Upper lobe of right lung (tissue), 1 donor: ENCODE measurements at regions not wholly inside any gene's neighbourhood (a gene's known extent, or its start where the extent isn't known, plus 50 kb on each side); places are given as distances from the start of the nearest gene placed in this dataset.
"Not testable (repeated sequence)": the region's sequence is repeated elsewhere in the genome, so short reads cannot be mapped to it uniquely, and the experiment has no call there.

ENCODE experiments used
- ATAC-seq: fragments of 200-7000 bp; cut with Tn5 transposase; one replicate; pipeline ENCODE4 v1.9.1; 2020; ENCODE audit warnings: mild to moderate bottlenecking, moderate library complexity
- DNase-seq: peaks from one replicate; pipeline ENCODE4 v3.0.0-alpha.2; 2020
- H3K27ac ChIP-seq: fragments of 200-600 bp; one replicate; pipeline ENCODE4 v1.8.0; 2022
- H3K27me3 ChIP-seq: fragments of 200-600 bp; one replicate; pipeline ENCODE4 v1.8.0; 2022; ENCODE audit warnings: mild to moderate bottlenecking
- H3K36me3 ChIP-seq: fragments of 200-600 bp; one replicate; pipeline ENCODE4 v1.8.0; 2022
- H3K4me1 ChIP-seq: fragments of 200-600 bp; one replicate; pipeline ENCODE4 v1.8.0; 2022
- H3K4me3 ChIP-seq: fragments of 200-600 bp; one replicate; pipeline ENCODE4 v1.8.0; 2022; ENCODE audit warnings: mild to moderate bottlenecking
- H3K9me3 ChIP-seq: fragments of 200-600 bp; one replicate; pipeline ENCODE4 v1.8.0; 2022
- CTCF ChIP-seq: fragments of 200-600 bp; IDR thresholded peaks from one replicate; pipeline ENCODE4 v1.8.0; 2022; ENCODE audit warnings: antibody characterized with exemption
- intact Hi-C: fragments of 100-400 bp; cut with DNase I; formaldehyde crosslinking; loops from one replicate; pipeline ENCODE4 v1.11.0; 2022
- donor health status: DM: no; HTN: yes; CAD: no; lungs with severe emphysema.

GRCh38 chr4:141871086-141871770 lies 234.8 kb downstream of the IL15 start:
- DNase-seq, result no peak
- ATAC-seq, result no peak
- H3K27ac ChIP-seq, result no peak overlapping the region
- intact Hi-C loops, result no loop called here
- H3K4me1 ChIP-seq, result no peaks in the 10 kb centered on the region
- no peaks in the 10 kb centered on the region for H3K9me3 ChIP-seq
- no peak overlapping the region for H3K4me3 ChIP-seq
- no peak for TF ChIP-seq CTCF
- no peaks in the 10 kb centered on the region for H3K36me3 ChIP-seq
- no peaks in the 10 kb centered on the region for H3K27me3 ChIP-seq

GRCh38 chr4:141882650-141883049 lies 246.3 kb downstream of the IL15 start:
- H3K4me1 ChIP-seq, ATAC-seq, H3K4me3 ChIP-seq, H3K36me3 ChIP-seq, H3K27ac ChIP-seq, DNase-seq, intact Hi-C loops, H3K27me3 ChIP-seq, H3K9me3 ChIP-seq: not testable (repeated sequence)

- Histone ChIP-seq H3K4me1 (no peaks in the 10 kb centered on the region), H3K9me3 (no peaks in the 10 kb centered on the region), H3K36me3 (no peaks in the 10 kb centered on the region), H3K27ac (no peak overlapping the region), H3K4me3 (no peak overlapping the region), H3K27me3 (no peaks in the 10 kb centered on the region)
- ATAC-seq (no peak), DNase-seq (no peak)
- TF ChIP-seq CTCF, result no peak
- intact Hi-C loops, result no loop called here
These were observed 247.7 kb downstream of the IL15 start for GRCh38 chr4:141884070-141884469.

- H3K4me3 ChIP-seq, result no peak overlapping the region
- H3K4me1 ChIP-seq, result no peaks in the 10 kb centered on the region
- no peak for TF ChIP-seq CTCF
- H3K27me3 ChIP-seq, result no peaks in the 10 kb centered on the region
- H3K27ac ChIP-seq, result no peak overlapping the region
- no peaks in the 10 kb centered on the region for H3K9me3 ChIP-seq
- H3K36me3 ChIP-seq, result no peaks in the 10 kb centered on the region
- intact Hi-C loops, result no loop called here
- ATAC-seq, result no peak
- no peak for DNase-seq
These were observed 248.7 kb downstream of the IL15 start for GRCh38 chr4:141885112-141885511.

GRCh38 chr4:141890279-141890678 lies 253.9 kb downstream of the IL15 start:
- no peak for TF ChIP-seq CTCF
- no peak for DNase-seq

GRCh38 chr4:141891260-141892120 lies 255.1 kb downstream of the IL15 start:
- H3K4me1 ChIP-seq, result no peaks in the 10 kb centered on the region
- no peaks in the 10 kb centered on the region for H3K36me3 ChIP-seq
- DNase-seq (no peak), ATAC-seq (no peak)
- intact Hi-C loops, result no loop called here
- H3K4me3 ChIP-seq, result no peak overlapping the region
- H3K27me3 ChIP-seq, result no peaks in the 10 kb centered on the region
- no peak overlapping the region for H3K27ac ChIP-seq
- no peak for TF ChIP-seq CTCF
- no peaks in the 10 kb centered on the region for H3K9me3 ChIP-seq

More at GRCh38 chr4:141890279-141890678, 253.9 kb downstream of the IL15 start:
- H3K27me3 ChIP-seq, result no peaks in the 10 kb centered on the region
- no peak overlapping the region for H3K4me3 ChIP-seq
- H3K9me3 ChIP-seq, result no peaks in the 10 kb centered on the region
- no peak overlapping the region for H3K27ac ChIP-seq
- no peaks in the 10 kb centered on the region for H3K4me1 ChIP-seq
- intact Hi-C loops, result no loop called here
- H3K36me3 ChIP-seq, result no peaks in the 10 kb centered on the region
- ATAC-seq, result no peak
